ENCODE measurements at regions not wholly inside any gene's neighbourhood (a gene's known extent, or its start where the extent isn't known, plus 50 kb on each side); places are given as distances from the start of the nearest gene placed in this dataset.

DNA sequence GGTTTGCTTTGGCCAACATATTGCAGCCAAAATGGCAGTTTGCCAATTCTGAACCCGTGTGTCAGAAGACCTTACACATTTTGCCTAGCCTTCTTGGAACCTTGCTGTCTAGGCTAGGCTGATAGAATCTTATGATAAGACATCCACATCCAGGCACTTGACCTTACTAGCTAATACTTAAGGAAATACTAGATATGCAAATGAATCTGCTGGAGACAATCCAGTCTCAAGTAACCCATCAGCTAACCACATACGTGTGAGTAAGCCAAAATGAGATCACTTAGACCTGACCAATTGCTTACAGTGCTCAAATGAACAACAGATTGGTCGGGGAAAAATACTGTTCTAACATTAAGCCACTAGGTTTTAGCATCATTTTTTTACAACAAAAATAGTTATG is 1504.6 kb upstream of the CDH9 start:
- no peaks in the 10 kb centered on the region for H3K27me3 ChIP-seq (ENCODE audit: insufficient read depth)
- no peak overlapping the region for H3K4me2 ChIP-seq
- no peaks in the 10 kb centered on the region for H3F3A ChIP-seq (replicated peaks; ENCODE audit: low read depth)
- no peaks in the 10 kb centered on the region for H4K20me1 ChIP-seq (replicated peaks; ENCODE audit: insufficient read depth)
- H2AFZ ChIP-seq, result no peak overlapping the region
- H3K9me2 ChIP-seq (ENCODE audit: insufficient read depth), result no peaks in the 10 kb centered on the region
- Mint-ChIP-seq H3K27ac (no peak overlapping the region), H3K27me3 (ENCODE audit: insufficient read depth, low read depth, poor library complexity) (no peaks in the 10 kb centered on the region), H3K4me1 (no peaks in the 10 kb centered on the region), H3K36me3 (ENCODE audit: low read depth) (no peaks in the 10 kb centered on the region), H3K9me3 (peaks cover 3% of the 10 kb centered on the region; the same call in 1 of the 3 replicates), H3K4me3 (no peak overlapping the region)
- H3K4me1 ChIP-seq (ENCODE audit: insufficient read depth), result no peaks in the 10 kb centered on the region
- H3K4me3 ChIP-seq, result no peak overlapping the region
- no peak for DNase-seq (ENCODE audit: low spot score)
- no peak for TF ChIP-seq CREB1 (CRISPR knock-in tag; IDR thresholded peaks at IDR 0.05; ENCODE audit: low read depth)
- TF ChIP-seq ZNF331 (CRISPR knock-in tag; IDR thresholded peaks at IDR 0.05; ENCODE audit: low read depth), result no peak
- no peak for TF ChIP-seq ZNF114 (CRISPR knock-in tag; IDR thresholded peaks at IDR 0.05)
- no peak for TF ChIP-seq EZH2 (IDR thresholded peaks at IDR 0.05; ENCODE audit: low read depth, unreplicated experiment)
- TF ChIP-seq NANOG (IDR thresholded peaks at IDR 0.05; ENCODE audit: borderline replicate concordance), result no peak
- TF ChIP-seq JUNB (IDR thresholded peaks at IDR 0.05; ENCODE audit: unreplicated experiment), result no peak
- H3K36me3 ChIP-seq (ENCODE audit: insufficient read depth), result no peaks in the 10 kb centered on the region
- H3K79me2 ChIP-seq (replicated peaks; ENCODE audit: insufficient read depth), result no peaks in the 10 kb centered on the region
- ATAC-seq, result no peak
- H3K27ac ChIP-seq (ENCODE audit: low read depth), result no peak overlapping the region

DNA sequence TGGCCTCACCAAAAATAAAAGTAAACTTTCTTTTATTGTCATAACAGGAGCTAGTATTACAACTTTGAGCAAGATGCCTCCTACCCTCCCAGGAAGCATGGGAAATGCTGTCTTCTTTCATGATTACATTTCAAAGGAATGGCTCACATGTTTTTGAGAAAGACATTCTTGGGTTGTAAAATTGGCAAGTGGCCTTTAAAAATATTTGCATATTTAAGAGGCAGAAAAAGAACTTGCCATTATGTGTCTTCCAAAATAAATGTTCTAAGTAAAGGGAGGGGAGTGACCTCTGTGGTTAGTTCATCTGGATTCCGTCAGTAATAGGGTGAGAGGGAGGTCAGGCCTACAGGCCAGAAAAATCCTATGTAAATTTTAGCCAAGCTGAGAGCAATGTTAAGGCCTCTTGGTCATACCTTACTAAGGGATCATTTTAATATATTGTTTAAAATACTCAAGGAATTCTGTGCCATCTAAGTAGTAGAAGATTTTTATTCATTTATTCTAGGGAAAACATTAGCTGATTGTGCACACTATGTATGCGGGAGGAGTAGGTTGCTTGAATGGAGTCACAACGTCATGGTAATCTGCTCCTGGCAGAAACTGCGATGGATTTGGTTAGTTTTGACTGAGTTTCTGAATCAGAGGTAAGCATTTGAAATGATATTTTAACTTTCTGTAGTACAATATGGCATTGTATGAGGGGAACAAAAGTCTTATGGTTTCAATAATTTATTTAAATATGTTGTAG is 1485.7 kb upstream of the CDH9 start:
- H3K4me3 ChIP-seq, result no peak overlapping the region
- H2AFZ ChIP-seq, result no peak overlapping the region
- peaks cover 22% of the 10 kb centered on the region for H3K9me3 Mint-ChIP-seq
- H3K79me2 ChIP-seq (replicated peaks; ENCODE audit: insufficient read depth), result no peaks in the 10 kb centered on the region
- H3K27ac ChIP-seq (ENCODE audit: low read depth), result no peak overlapping the region
- ATAC-seq, result peak; percentile 36; the same call in 2 of the 3 replicates
- peak; percentile 11 for DNase-seq (ENCODE audit: low spot score)
- no peaks in the 10 kb centered on the region for H3K27me3 ChIP-seq (ENCODE audit: insufficient read depth)
- peaks cover 2% of the 10 kb centered on the region for H3K27me3 Mint-ChIP-seq (ENCODE audit: insufficient read depth, low read depth, poor library complexity)
- H3F3A ChIP-seq (replicated peaks; ENCODE audit: low read depth), result no peaks in the 10 kb centered on the region
- no peak overlapping the region for H3K27ac Mint-ChIP-seq
- no peaks in the 10 kb centered on the region for H3K4me1 ChIP-seq (ENCODE audit: insufficient read depth)
- no peaks in the 10 kb centered on the region for H3K36me3 ChIP-seq (ENCODE audit: insufficient read depth)
- peaks cover 20% of the 10 kb centered on the region; the same call in 2 of the 3 replicates for H3K36me3 Mint-ChIP-seq (ENCODE audit: low read depth)
- no peaks in the 10 kb centered on the region for H3K9me2 ChIP-seq (ENCODE audit: insufficient read depth)
- no peaks in the 10 kb centered on the region for H4K20me1 ChIP-seq (replicated peaks; ENCODE audit: insufficient read depth)
- H3K4me3 Mint-ChIP-seq, result no peak overlapping the region
- 0 out of 2 replicates have a peak overlapping the region, but pooled peaks have one; percentile 11 for H3K4me2 ChIP-seq
- H3K4me1 Mint-ChIP-seq, result peaks cover 8% of the 10 kb centered on the region
- TF ChIP-seq, protein P1, sequence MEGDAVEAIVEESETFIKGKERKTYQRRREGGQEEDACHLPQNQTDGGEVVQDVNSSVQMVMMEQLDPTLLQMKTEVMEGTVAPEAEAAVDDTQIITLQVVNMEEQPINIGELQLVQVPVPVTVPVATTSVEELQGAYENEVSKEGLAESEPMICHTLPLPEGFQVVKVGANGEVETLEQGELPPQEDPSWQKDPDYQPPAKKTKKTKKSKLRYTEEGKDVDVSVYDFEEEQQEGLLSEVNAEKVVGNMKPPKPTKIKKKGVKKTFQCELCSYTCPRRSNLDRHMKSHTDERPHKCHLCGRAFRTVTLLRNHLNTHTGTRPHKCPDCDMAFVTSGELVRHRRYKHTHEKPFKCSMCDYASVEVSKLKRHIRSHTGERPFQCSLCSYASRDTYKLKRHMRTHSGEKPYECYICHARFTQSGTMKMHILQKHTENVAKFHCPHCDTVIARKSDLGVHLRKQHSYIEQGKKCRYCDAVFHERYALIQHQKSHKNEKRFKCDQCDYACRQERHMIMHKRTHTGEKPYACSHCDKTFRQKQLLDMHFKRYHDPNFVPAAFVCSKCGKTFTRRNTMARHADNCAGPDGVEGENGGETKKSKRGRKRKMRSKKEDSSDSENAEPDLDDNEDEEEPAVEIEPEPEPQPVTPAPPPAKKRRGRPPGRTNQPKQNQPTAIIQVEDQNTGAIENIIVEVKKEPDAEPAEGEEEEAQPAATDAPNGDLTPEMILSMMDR (conservative IDR thresholded peaks at IDR 0.05; ENCODE audit: low read depth in 2 of 2), result no peak
- TF ChIP-seq, protein P2, sequence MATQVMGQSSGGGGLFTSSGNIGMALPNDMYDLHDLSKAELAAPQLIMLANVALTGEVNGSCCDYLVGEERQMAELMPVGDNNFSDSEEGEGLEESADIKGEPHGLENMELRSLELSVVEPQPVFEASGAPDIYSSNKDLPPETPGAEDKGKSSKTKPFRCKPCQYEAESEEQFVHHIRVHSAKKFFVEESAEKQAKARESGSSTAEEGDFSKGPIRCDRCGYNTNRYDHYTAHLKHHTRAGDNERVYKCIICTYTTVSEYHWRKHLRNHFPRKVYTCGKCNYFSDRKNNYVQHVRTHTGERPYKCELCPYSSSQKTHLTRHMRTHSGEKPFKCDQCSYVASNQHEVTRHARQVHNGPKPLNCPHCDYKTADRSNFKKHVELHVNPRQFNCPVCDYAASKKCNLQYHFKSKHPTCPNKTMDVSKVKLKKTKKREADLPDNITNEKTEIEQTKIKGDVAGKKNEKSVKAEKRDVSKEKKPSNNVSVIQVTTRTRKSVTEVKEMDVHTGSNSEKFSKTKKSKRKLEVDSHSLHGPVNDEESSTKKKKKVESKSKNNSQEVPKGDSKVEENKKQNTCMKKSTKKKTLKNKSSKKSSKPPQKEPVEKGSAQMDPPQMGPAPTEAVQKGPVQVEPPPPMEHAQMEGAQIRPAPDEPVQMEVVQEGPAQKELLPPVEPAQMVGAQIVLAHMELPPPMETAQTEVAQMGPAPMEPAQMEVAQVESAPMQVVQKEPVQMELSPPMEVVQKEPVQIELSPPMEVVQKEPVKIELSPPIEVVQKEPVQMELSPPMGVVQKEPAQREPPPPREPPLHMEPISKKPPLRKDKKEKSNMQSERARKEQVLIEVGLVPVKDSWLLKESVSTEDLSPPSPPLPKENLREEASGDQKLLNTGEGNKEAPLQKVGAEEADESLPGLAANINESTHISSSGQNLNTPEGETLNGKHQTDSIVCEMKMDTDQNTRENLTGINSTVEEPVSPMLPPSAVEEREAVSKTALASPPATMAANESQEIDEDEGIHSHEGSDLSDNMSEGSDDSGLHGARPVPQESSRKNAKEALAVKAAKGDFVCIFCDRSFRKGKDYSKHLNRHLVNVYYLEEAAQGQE (IDR thresholded peaks at IDR 0.05; ENCODE audit: unreplicated experiment), result no peak
- TF ChIP-seq, protein P3, sequence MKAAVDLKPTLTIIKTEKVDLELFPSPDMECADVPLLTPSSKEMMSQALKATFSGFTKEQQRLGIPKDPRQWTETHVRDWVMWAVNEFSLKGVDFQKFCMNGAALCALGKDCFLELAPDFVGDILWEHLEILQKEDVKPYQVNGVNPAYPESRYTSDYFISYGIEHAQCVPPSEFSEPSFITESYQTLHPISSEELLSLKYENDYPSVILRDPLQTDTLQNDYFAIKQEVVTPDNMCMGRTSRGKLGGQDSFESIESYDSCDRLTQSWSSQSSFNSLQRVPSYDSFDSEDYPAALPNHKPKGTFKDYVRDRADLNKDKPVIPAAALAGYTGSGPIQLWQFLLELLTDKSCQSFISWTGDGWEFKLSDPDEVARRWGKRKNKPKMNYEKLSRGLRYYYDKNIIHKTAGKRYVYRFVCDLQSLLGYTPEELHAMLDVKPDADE (IDR thresholded peaks at IDR 0.05), result no peak
- no peak for TF ChIP-seq JUNB (IDR thresholded peaks at IDR 0.05; ENCODE audit: unreplicated experiment)
- TF ChIP-seq POLR2AphosphoS5 (IDR thresholded peaks at IDR 0.05; ENCODE audit: low read depth), result no peak

All from GM23338 (cell line).